Brain microvascular endothelial cell (primary cell): ENCODE measurements at regions not wholly inside any gene's neighbourhood (a gene's known extent, or its start where the extent isn't known, plus 50 kb on each side); places are given as distances from the start of the nearest gene placed in this dataset.

Experiments used
- DNase-seq: peaks from one replicate; pipeline ENCODE4 v3.0.0-alpha.2; 2020
- H3K27ac ChIP-seq: fragments of 250-450 bp; sonication (Bioruptor Pico); 2 replicates; pipeline ENCODE4 v1.5.1; 2020; ENCODE audit warnings: mild to moderate bottlenecking, moderate library complexity
- H3K27me3 ChIP-seq: fragments of 250-450 bp; sonication (Bioruptor Pico); replicated peaks from 2 replicates; pipeline ENCODE4 v1.5.1; 2020; ENCODE audit warnings: mild to moderate bottlenecking
- H3K36me3 ChIP-seq: fragments of 250-450 bp; sonication (Bioruptor Pico); replicated peaks from 2 replicates; pipeline ENCODE4 v1.5.1; 2020; ENCODE audit warnings: mild to moderate bottlenecking
- H3K4me3 ChIP-seq: 2 replicates; pipeline ENCODE4 v1.5.1; 2011; ENCODE audit warnings: low read depth, mild to moderate bottlenecking, control low read depth, low read length, moderate library complexity
- in situ Hi-C: cut with HindIII; loops from 2 replicates; pipeline ENCODE4 v1.10.0; 2017; ENCODE audit warnings: low sequenced_read_pairs, low pct_ligation_motif_present
- TF ChIP-seq, protein P1 (sequence below): IDR thresholded peaks from 2 replicates; pipeline ENCODE4 v1.5.1; 2011; ENCODE audit warnings: low read depth, mild to moderate bottlenecking, moderate library complexity, low read length, control low read depth, inconsistent platforms; ENCODE audit errors: missing control alignments

DNA sequence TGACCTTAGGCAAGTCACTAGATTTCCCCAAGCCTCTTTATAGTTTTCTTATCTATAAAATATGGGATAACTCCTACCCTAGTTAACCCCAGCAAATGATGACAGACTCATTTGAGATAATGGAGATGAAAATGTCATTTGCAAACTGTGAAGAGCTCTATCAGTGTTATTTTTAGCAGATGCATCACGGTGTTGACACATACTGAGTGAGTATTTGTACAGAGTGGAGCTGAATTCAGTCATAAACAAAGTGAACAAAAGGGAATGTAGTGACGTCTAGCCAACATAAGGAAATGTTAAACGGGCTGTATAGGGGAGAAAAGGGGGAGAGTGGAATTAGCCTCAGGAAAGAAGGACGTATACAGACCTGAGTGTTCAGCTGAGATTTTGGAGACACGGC is 75.9 kb downstream of the NMUR2 start:
- TF ChIP-seq, protein P1, sequence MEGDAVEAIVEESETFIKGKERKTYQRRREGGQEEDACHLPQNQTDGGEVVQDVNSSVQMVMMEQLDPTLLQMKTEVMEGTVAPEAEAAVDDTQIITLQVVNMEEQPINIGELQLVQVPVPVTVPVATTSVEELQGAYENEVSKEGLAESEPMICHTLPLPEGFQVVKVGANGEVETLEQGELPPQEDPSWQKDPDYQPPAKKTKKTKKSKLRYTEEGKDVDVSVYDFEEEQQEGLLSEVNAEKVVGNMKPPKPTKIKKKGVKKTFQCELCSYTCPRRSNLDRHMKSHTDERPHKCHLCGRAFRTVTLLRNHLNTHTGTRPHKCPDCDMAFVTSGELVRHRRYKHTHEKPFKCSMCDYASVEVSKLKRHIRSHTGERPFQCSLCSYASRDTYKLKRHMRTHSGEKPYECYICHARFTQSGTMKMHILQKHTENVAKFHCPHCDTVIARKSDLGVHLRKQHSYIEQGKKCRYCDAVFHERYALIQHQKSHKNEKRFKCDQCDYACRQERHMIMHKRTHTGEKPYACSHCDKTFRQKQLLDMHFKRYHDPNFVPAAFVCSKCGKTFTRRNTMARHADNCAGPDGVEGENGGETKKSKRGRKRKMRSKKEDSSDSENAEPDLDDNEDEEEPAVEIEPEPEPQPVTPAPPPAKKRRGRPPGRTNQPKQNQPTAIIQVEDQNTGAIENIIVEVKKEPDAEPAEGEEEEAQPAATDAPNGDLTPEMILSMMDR: no peak
- H3K27me3 ChIP-seq: no peaks in the 10 kb centered on the region
- no peak overlapping the region for H3K4me3 ChIP-seq
- in situ Hi-C loops: no loop called here
- DNase-seq: no peak
- H3K36me3 ChIP-seq: no peaks in the 10 kb centered on the region
- no peak overlapping the region for H3K27ac ChIP-seq

DNA sequence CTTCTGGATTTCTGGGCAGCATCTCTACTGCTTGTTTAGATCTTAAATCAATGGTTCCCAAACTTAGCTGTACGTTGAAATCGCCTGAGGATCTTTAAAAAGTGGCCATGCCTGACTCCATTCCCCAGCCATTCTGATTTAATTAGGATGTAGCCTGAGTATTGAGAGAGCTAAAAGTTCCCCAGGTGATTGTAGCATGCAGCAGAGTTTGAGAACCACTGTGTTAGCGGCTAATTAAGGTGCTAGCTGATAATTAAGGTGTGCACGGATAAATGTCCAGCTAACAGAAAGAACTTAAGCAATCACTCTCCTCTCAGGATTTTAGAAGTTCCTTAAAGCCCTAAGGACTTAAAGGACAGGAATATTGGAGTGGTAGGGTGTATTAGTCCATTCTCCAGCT is 89.1 kb downstream of the NMUR2 start:
- TF ChIP-seq, protein P1: no peak
- in situ Hi-C loops: no loop called here

DNA sequence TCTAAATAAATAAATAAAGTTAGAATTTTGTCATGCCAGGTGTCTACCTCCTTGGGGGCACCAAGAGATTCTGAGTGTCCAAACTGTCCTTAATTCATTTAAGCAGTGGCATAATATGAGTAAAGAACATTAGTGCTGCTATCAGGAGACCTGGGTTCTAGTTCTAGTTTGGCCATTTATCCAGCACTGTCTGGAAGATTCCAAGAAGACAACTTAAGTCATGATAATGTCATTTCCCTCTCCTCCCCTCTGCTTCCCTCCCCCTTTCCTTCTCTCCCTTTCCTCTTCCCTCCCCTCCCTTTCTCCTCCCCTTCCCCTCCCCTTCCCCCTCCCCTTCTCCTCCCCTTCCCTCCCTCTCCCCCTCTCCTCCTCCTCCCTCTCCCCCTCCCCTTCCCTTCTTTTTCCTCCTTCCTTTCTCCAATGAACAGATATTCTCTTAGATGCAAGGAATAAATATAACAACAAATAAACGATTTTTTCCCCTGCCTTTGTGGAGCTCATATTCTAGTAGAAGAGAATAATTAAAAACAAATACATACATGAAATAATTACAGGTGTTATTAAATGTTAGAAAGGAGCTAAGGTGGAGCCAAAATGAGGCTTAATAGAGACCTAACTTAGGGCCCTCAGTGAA is 90.8 kb downstream of the NMUR2 start:
- in situ Hi-C loops: no loop called here
- H3K27me3 ChIP-seq: no peaks in the 10 kb centered on the region
- no peak overlapping the region for H3K27ac ChIP-seq
- H3K36me3 ChIP-seq: no peaks in the 10 kb centered on the region
- DNase-seq: no peak
- H3K4me3 ChIP-seq: no peak overlapping the region
- TF ChIP-seq, protein P1: no peak

More for the DNA sequence above, 89.1 kb downstream of the NMUR2 start:
- Histone ChIP-seq H3K27me3 (no peaks in the 10 kb centered on the region), H3K36me3 (no peaks in the 10 kb centered on the region), H3K27ac (no peak overlapping the region), H3K4me3 (no peak overlapping the region)
- no peak for DNase-seq

DNA sequence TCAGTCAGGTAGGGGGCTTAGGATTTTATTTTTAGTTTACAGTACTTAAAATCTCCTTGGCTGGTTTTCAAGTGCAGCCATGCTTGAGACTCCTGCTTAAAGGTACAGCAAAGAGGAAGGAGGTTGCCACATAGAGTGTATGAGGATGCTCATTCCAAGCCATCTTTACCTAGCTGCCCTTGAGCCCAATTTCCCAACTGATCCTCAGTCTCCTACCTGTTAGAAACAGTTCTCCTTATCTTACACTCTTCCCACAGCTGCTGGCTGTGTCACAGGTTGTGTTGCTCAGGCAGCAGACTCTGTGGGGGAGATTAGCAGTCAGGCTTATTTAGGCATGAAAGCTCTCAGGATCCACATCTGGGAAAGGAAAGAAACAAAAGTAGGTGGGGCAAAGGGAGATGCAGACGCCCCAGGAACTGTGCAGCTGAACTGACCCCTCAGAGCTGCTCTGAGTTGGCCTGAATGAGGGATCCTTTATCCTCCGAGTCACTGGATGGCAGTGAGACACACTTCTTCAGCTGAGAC is 95.1 kb downstream of the NMUR2 start:
- Histone ChIP-seq H3K36me3 (no peaks in the 10 kb centered on the region), H3K27me3 (no peaks in the 10 kb centered on the region), H3K27ac (no peak overlapping the region), H3K4me3 (no peak overlapping the region)
- in situ Hi-C loops: no loop called here
- TF ChIP-seq, protein P1: no peak
- DNase-seq: no peak

DNA sequence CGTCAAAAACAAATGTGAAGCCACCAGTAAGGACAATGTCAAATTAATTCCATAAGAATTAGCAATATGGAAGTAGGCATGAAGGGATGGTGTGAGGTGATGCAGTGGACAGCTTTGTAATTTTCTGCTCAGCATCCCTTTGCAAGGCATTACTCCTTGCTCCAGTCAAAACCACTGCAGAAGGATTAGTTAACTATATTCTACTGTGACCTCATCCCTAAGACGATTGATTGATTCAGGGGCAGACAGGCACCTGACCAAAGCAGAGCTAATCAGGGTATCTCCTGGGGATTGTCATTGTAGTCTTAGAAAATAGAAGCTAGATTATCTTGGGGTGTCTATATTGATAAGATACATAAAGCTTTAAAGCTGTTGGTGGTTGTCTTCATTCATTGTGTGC is 98.7 kb downstream of the NMUR2 start:
- H3K4me3 ChIP-seq: no peak overlapping the region
- no peak for DNase-seq
- in situ Hi-C loops: no loop called here

More for the DNA sequence above, 98.7 kb downstream of the NMUR2 start:
- TF ChIP-seq, protein P1: no peak
- Histone ChIP-seq H3K27ac (no peak overlapping the region), H3K27me3 (no peaks in the 10 kb centered on the region), H3K36me3 (no peaks in the 10 kb centered on the region)
